ENCODE measurements at regions not wholly inside any gene's neighbourhood (a gene's known extent, or its start where the extent isn't known, plus 50 kb on each side); places are given as distances from the start of the nearest gene placed in this dataset.

- peak; percentile 28 for DNase-seq
Observed at GRCh38 chr13:79709471-79709870, 228.5 kb downstream of the NDFIP2 start.

GRCh38 chr13:79703772-79704171 lies 222.8 kb downstream of the NDFIP2 start:
- peaks cover 1% of the 10 kb centered on the region for H3K27me3 Mint-ChIP-seq (ENCODE audit: insufficient read depth)
- no peaks in the 10 kb centered on the region for H3K9me3 Mint-ChIP-seq
- no peak for DNase-seq
- no peak overlapping the region for H3K4me3 Mint-ChIP-seq
- H3K4me1 Mint-ChIP-seq (ENCODE audit: low read depth) = no peaks in the 10 kb centered on the region
- H3K27ac Mint-ChIP-seq = no peak overlapping the region
- no peaks in the 10 kb centered on the region for H3K36me3 Mint-ChIP-seq (ENCODE audit: low read depth)
- TF ChIP-seq CTCF (IDR thresholded peaks at IDR 0.05) = no peak

More at GRCh38 chr13:79709471-79709870, 228.5 kb downstream of the NDFIP2 start:
- Mint-ChIP-seq H3K27me3 (ENCODE audit: insufficient read depth) (no peaks in the 10 kb centered on the region), H3K4me3 (no peak overlapping the region), H3K4me1 (ENCODE audit: low read depth) (peaks cover 18% of the 10 kb centered on the region; the same call in 1 of the 2 replicates), H3K36me3 (ENCODE audit: low read depth) (no peaks in the 10 kb centered on the region), H3K27ac (no peak overlapping the region), H3K9me3 (no peaks in the 10 kb centered on the region)
- TF ChIP-seq CTCF (IDR thresholded peaks at IDR 0.05) = no peak

- no peak for DNase-seq
- no peak overlapping the region for H3K27ac Mint-ChIP-seq
- no peak overlapping the region for H3K4me3 Mint-ChIP-seq
- H3K36me3 Mint-ChIP-seq (ENCODE audit: low read depth) = no peaks in the 10 kb centered on the region
- H3K4me1 Mint-ChIP-seq (ENCODE audit: low read depth) = no peaks in the 10 kb centered on the region
- no peaks in the 10 kb centered on the region for H3K9me3 Mint-ChIP-seq
- peaks cover 1% of the 10 kb centered on the region for H3K27me3 Mint-ChIP-seq (ENCODE audit: insufficient read depth)
- no peak for TF ChIP-seq CTCF (IDR thresholded peaks at IDR 0.05)
Observed at GRCh38 chr13:79695754-79696153, 214.8 kb downstream of the NDFIP2 start.

GRCh38 chr13:79692846-79693245 lies 211.9 kb downstream of the NDFIP2 start:
- Mint-ChIP-seq H3K9me3 (no peaks in the 10 kb centered on the region), H3K4me1 (ENCODE audit: low read depth) (no peaks in the 10 kb centered on the region), H3K27ac (no peak overlapping the region), H3K36me3 (ENCODE audit: low read depth) (no peaks in the 10 kb centered on the region), H3K27me3 (ENCODE audit: insufficient read depth) (no peaks in the 10 kb centered on the region; the same call in 1 of the 2 replicates), H3K4me3 (no peak overlapping the region)
- TF ChIP-seq CTCF (IDR thresholded peaks at IDR 0.05) = no peak
- no peak for DNase-seq

GRCh38 chr13:79691826-79692225 lies 210.9 kb downstream of the NDFIP2 start:
- Mint-ChIP-seq H3K9me3 (no peaks in the 10 kb centered on the region), H3K27me3 (ENCODE audit: insufficient read depth) (no peaks in the 10 kb centered on the region; the same call in 1 of the 2 replicates), H3K27ac (no peak overlapping the region), H3K4me1 (ENCODE audit: low read depth) (no peaks in the 10 kb centered on the region), H3K36me3 (ENCODE audit: low read depth) (no peaks in the 10 kb centered on the region), H3K4me3 (no peak overlapping the region)
- no peak for DNase-seq
- TF ChIP-seq CTCF (IDR thresholded peaks at IDR 0.05) = no peak

GRCh38 chr13:79688741-79689140 lies 207.8 kb downstream of the NDFIP2 start:
- Mint-ChIP-seq H3K4me3 (no peak overlapping the region), H3K4me1 (ENCODE audit: low read depth) (peaks cover 14% of the 10 kb centered on the region), H3K27me3 (ENCODE audit: insufficient read depth) (no peaks in the 10 kb centered on the region; the same call in 1 of the 2 replicates), H3K27ac (no peak overlapping the region), H3K36me3 (ENCODE audit: low read depth) (no peaks in the 10 kb centered on the region), H3K9me3 (no peaks in the 10 kb centered on the region)
- TF ChIP-seq CTCF (IDR thresholded peaks at IDR 0.05) = no peak
- no peak for DNase-seq

Data from HFFc6 (cell line).